Hepatocyte (in vitro differentiated cells): ENCODE measurements at regions not wholly inside any gene's neighbourhood (a gene's known extent, or its start where the extent isn't known, plus 50 kb on each side); places are given as distances from the start of the nearest gene placed in this dataset.

ENCODE experiments used
- DNase-seq: peaks from one replicate; pipeline ENCODE4 v3.0.0-alpha.2; 2016; ENCODE audit warnings: low spot score
- H2AFZ ChIP-seq: fragments of 200-600 bp; sonication (generic); 2 replicates; pipeline ENCODE4 v1.6.0; 2016; ENCODE audit warnings: antibody characterized with exemption, mild to moderate bottlenecking
- H3K27ac ChIP-seq: fragments of 200-600 bp; sonication (generic); 2 replicates; pipeline ENCODE4 v1.5.1; 2016; ENCODE audit warnings: mild to moderate bottlenecking
- H3K27me3 ChIP-seq: fragments of 200-600 bp; sonication (generic); 2 replicates; pipeline ENCODE4 v1.6.1; 2016
- H3K36me3 ChIP-seq: fragments of 200-600 bp; sonication (generic); replicated peaks from 2 replicates; pipeline ENCODE4 v1.5.1; 2016; ENCODE audit warnings: low read depth; ENCODE audit not compliant: insufficient read depth
- H3K4me1 ChIP-seq: fragments of 200-600 bp; sonication (generic); 2 replicates; pipeline ENCODE4 v1.5.1; 2016; ENCODE audit warnings: mild to moderate bottlenecking, moderate library complexity; ENCODE audit not compliant: insufficient read depth
- H3K4me2 ChIP-seq: fragments of 200-600 bp; sonication (generic); 2 replicates; pipeline ENCODE4 v1.6.0; 2016
- H3K4me3 ChIP-seq: fragments of 200-600 bp; sonication (generic); 2 replicates; pipeline ENCODE4 v1.5.1; 2016; ENCODE audit warnings: mild to moderate bottlenecking
- H3K79me2 ChIP-seq: fragments of 200-600 bp; sonication (generic); 2 replicates; pipeline ENCODE4 v1.6.0; 2017; ENCODE audit warnings: mild to moderate bottlenecking
- H3K9me2 ChIP-seq: fragments of 200-600 bp; sonication (generic); replicated peaks from 2 replicates; pipeline ENCODE4 v1.6.0; 2017; ENCODE audit warnings: mild to moderate bottlenecking; ENCODE audit not compliant: insufficient read depth
- H3K9me3 ChIP-seq: fragments of 200-600 bp; sonication (generic); 2 replicates; pipeline ENCODE4 v1.5.1; 2016; ENCODE audit warnings: low read depth, mild to moderate bottlenecking
- H4K20me1 ChIP-seq: fragments of 200-600 bp; sonication (generic); 2 replicates; pipeline ENCODE4 v1.6.0; 2016; ENCODE audit warnings: mild to moderate bottlenecking; ENCODE audit not compliant: insufficient read depth, poor library complexity, severe bottlenecking
- CTCF ChIP-seq: fragments of 200-600 bp; sonication (generic); IDR thresholded peaks from 2 replicates; pipeline ENCODE4 v1.5.1; 2016; ENCODE audit warnings: antibody characterized with exemption, mild to moderate bottlenecking; ENCODE audit not compliant: poor library complexity
- EZH2 ChIP-seq: fragments of 200-600 bp; sonication (generic); IDR thresholded peaks from 2 replicates; pipeline ENCODE4 v1.6.1; 2016; ENCODE audit warnings: antibody characterized with exemption, mild to moderate bottlenecking, borderline replicate concordance
- EZH2phosphoT487 ChIP-seq: fragments of 200-600 bp; sonication (generic); IDR thresholded peaks from one replicate; pipeline ENCODE4 v1.6.1; 2018; ENCODE audit warnings: antibody characterized with exemption, mild to moderate bottlenecking, low read depth, moderate library complexity; ENCODE audit not compliant: unreplicated experiment, severe bottlenecking
- whole genome bisulfite sequencing: methylation state at CpG from one replicate; pipeline ENCODE4 v1.1.6; 2016; ENCODE audit warnings: low lambda C conversion rate; ENCODE audit errors: missing lambda C conversion rate; 5-methylcytosine and 5-hydroxymethylcytosine counted together

- Histone ChIP-seq H3K79me2 (no peaks in the 10 kb centered on the region), H3K27me3 (no peaks in the 10 kb centered on the region), H2AFZ (no peak overlapping the region), H4K20me1 (no peaks in the 10 kb centered on the region), H3K27ac (no peak overlapping the region), H3K4me1 (no peaks in the 10 kb centered on the region), H3K9me2 (no peaks in the 10 kb centered on the region), H3K4me2 (no peak overlapping the region), H3K4me3 (no peak overlapping the region), H3K9me3 (no peaks in the 10 kb centered on the region), H3K36me3 (no peaks in the 10 kb centered on the region)
- 92% methylated on average over 18 of the region's 18 CpGs for WGBS
- TF ChIP-seq EZH2 (no peak), EZH2phosphoT487 (no peak), CTCF (no peak)
- no peak for DNase-seq
Observed at GRCh38 chr14:101502761-101503392, 58.4 kb upstream of the DIO3 start.

- Histone ChIP-seq H3K4me2 (no peak overlapping the region), H3K4me1 (no peaks in the 10 kb centered on the region), H2AFZ (no peak overlapping the region), H3K9me3 (no peaks in the 10 kb centered on the region), H4K20me1 (no peaks in the 10 kb centered on the region), H3K36me3 (no peaks in the 10 kb centered on the region), H3K27me3 (no peaks in the 10 kb centered on the region), H3K4me3 (no peak overlapping the region), H3K9me2 (no peaks in the 10 kb centered on the region), H3K79me2 (no peaks in the 10 kb centered on the region), H3K27ac (no peak overlapping the region)
- TF ChIP-seq EZH2phosphoT487 (no peak), CTCF (no peak), EZH2 (no peak)
- DNase-seq = no peak
- 95% methylated on average over 14 of the region's 14 CpGs for WGBS
Observed at GRCh38 chr14:101503431-101504095, 57.7 kb upstream of the DIO3 start.

- no peaks in the 10 kb centered on the region for H3K4me1 ChIP-seq
- H3K4me3 ChIP-seq = no peak overlapping the region
- DNase-seq = no peak
- H3K27me3 ChIP-seq = no peaks in the 10 kb centered on the region
- no peak overlapping the region for H3K27ac ChIP-seq
- WGBS = 92% methylated on average over 30 of the region's 32 CpGs
- no peaks in the 10 kb centered on the region for H4K20me1 ChIP-seq
- no peaks in the 10 kb centered on the region for H3K9me2 ChIP-seq
- H3K9me3 ChIP-seq = no peaks in the 10 kb centered on the region
- no peak overlapping the region for H2AFZ ChIP-seq
- H3K4me2 ChIP-seq = no peak overlapping the region
- H3K79me2 ChIP-seq = no peaks in the 10 kb centered on the region
- TF ChIP-seq EZH2 = no peak
- TF ChIP-seq EZH2phosphoT487 = no peak
- no peak for TF ChIP-seq CTCF
- no peaks in the 10 kb centered on the region for H3K36me3 ChIP-seq
Observed at GRCh38 chr14:101504096-101504948, 57.0 kb upstream of the DIO3 start.
